Activated T-cell treated with anti-CD3 and anti-CD28 coated beads for 4 hours (primary cell): ENCODE measurements at regions not wholly inside any gene's neighbourhood (a gene's known extent, or its start where the extent isn't known, plus 50 kb on each side); places are given as distances from the start of the nearest gene placed in this dataset.

Experiments used
- DNase-seq: peaks from one replicate; pipeline ENCODE4 v3.0.0-alpha.2; 2020

GRCh38 chr15:35663956-35664355 lies 118.0 kb upstream of the DPH6 start:
- DNase-seq: no peak

- no peak for DNase-seq
These were observed 120.1 kb upstream of the DPH6 start for GRCh38 chr15:35665896-35666536.

DNA sequence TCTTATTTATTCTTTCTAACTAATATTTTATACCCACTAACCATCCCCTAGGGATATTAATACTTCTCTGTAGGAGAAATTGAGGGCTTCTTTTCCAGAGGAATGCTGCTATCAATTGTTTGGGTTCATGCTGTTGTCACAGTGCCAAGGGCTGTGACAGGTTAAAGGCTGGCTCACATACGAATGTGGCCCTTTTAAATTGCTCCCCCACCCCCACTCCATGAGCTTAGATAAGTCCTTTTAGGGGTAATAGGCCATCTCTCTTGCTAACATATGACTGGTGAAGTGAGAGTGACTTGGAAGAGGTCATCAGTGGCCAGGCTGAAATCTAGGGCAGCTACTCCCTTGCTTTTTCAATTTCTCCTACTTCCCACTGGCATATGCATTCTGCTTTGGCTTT lies 121.9 kb upstream of the DPH6 start:
- no peak for DNase-seq

- DNase-seq: no peak
These were observed 123.1 kb upstream of the DPH6 start for GRCh38 chr15:35669021-35669420.

DNA sequence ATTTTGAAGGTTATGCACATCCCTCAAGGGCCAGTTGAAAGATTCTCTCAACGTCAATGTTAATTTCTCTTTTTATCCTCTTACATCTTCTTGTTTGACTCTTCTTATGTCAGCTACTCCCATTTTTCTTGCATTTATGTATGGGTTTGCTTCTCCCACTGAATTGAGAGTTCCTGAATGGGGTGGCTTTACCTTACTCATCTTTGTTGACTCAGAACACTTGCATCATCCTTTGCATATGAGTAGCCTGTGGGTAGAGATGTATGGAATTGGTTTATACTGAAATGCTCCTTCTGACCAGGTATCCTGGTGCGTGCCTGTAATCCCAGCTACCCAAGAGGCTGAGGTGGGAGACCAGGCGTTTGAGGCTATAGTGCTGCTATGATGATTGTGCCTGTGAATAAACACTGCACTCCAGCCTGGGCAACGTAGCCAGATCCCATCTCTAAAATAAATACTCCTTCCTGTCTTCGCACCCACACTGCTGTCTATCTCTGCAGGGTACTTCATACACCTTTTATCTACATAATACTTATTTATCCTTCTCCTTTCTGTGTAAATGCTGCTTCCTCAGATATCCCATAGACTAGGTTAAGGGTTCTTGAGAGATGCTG lies 123.6 kb upstream of the DPH6 start:
- no peak for DNase-seq

- DNase-seq: no peak
These were observed 125.2 kb upstream of the DPH6 start for GRCh38 chr15:35671197-35671596.

DNA sequence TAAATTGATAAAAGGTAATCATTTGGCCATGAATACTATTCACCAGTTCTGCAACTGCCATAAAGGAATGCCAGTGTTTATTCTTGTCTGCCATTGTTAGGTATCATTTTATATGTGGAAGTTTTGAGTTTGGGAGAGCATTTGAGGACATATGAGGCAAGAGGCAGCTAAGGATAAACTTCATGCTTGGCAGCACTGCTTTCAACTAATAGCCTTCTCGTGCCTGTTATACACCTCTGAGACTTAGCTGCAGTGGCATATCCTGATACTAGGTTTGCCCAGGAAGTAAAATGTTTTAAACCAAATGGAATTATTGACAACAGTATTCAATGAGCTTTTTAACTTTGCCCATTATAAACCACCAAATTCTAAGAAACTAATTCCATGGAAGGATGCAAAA lies 126.0 kb upstream of the DPH6 start:
- no peak for DNase-seq

DNA sequence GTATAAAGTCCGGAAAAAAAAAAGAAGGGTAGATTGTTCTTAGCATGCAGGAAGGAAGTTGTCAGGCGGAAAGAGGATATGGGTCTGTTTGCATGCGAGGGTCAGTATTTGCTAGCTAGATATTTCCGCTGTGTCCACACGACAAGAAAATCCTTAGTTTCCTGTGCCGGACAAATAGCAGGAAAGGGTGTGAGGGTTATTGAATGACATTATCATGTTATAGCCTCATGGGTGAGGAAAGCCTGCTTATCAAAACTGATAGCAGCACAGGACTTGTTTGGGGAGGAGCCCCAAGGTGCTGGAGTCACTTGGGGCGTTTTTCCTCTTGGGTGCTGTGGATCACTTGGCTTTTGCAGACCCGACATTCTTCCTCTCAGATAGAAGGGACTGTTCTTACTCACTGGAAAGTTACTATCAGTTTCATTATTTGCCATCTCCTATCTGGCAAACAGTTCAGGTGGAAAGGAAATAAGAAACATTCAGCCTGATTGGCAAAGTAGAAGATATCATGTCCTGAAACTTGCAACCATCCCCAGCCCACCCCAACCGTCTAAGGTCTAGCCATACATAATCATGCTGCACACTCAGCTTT lies 127.2 kb upstream of the DPH6 start:
- no peak for DNase-seq

DNA sequence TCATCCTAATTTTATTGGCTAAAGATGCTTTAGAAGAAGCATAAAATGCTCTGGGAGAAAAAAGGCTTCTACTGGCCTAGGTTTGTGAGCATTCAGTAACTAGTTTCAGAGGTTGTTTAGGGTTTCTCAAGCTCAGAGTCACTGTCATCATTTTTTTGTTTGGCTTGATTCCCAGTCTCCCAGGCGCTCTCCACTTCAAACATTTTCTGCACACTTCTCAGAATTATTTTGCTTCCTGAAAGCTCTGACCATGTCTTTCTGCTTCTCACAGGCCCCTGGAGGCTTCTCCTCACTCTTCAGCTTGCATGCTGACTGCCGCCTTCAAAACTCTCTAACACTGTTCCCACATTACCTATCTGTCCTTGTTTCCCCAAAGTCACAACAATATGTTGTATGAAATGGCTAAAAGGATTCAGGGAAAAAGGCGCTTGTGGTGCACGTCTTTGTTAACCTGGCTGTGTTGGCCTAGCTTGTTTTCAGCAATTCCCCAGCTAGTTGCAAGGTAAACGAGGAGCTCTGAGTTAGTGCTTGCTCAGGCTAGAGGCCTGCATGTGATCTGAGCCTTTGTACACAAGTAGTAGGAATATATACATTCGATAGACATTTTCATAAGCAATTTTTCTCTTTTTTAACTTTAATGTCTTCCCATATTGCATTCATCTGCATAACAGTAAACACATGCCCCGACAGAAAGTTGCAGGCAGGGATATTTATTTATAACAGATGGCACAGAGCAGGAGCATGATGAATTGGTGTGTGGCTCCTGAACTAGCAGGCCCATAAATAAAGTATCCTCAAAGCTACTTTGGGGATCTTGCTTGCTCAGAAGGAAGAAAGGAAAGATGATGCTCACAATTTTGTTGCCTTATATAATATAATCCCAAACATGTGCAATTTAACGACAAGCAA lies 129.2 kb upstream of the DPH6 start:
- no peak for DNase-seq

DNA sequence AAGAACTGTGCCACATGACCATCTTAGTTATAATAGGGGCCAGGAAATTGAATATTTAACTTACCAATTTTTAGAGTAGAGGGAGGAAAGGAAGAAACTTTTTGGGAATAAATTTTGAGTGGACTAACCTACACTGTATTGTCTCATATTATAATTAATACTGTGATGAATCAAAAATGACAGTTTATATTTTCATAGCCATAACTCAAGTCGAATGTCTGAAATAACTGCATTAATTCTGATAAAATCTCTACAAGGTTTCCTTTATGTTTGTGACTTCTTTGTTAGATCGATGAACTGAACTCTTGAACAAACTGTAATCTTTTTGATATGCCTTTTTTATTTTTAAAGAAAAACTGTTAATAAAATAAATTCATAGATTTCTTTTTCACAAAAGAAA lies 132.8 kb upstream of the DPH6 start:
- DNase-seq: no peak

DNA sequence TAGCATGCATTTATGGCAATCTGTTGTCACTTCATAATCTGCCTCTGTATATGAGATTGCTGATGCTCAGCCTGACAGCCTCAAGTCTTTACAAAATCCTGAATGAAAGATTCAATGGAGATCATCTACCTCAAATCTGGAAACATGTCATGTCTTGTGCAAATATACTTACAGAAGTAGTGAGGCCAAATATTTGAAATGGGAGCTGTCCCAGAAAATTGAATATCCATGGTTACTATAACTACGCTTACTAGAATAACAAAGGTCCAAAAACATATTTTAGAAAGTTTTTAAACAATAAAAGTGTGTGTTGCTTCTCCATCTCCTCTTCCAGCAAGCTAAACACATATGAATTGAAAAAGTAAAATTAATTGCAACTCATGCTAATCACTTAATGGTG lies 133.2 kb upstream of the DPH6 start:
- DNase-seq: no peak

- DNase-seq: no peak
These were observed 135.0 kb upstream of the DPH6 start for GRCh38 chr15:35680951-35681350.

DNA sequence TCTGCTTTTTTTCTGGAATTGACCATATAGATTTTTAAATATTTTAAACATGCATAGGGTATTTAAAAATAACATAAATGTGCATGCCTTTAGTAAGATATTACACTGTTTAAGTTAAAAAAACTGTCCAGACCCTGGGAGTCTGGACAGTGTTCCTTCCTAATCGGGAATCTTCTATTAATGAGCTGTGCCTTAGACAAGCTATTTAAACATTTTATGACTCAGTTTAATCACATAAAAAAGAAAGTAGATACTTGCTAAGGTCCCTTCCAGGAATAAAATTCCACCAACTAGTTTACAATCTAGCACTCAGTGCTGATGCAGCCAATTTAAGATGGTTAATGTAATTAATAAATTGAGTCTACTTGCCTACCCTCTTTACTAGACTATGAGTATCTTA lies 140.4 kb upstream of the DPH6 start:
- DNase-seq: no peak

DNA sequence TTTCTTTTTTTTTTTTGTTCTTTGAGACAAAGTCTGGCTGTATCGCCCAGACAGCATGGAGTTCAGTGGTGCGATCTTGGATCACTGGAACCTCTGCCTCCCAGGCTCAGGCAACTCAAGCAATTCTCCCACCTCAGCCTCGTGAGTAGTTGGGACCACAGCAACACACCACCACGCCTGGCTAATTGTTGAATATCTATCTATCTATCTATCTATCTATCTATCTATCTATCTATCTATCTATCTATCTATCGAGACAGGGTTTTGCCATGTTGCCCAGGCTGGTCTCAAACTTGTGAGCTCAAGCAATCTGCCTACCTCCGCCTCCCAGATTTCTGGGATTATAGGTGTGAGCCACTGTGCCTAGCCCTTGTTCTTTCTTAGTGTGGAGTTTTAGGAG lies 143.3 kb upstream of the DPH6 start:
- no peak for DNase-seq

GRCh38 chr15:35690089-35690488 lies 144.1 kb upstream of the DPH6 start:
- DNase-seq: no peak

GRCh38 chr15:35690698-35691116 lies 144.7 kb upstream of the DPH6 start:
- no peak for DNase-seq

DNA sequence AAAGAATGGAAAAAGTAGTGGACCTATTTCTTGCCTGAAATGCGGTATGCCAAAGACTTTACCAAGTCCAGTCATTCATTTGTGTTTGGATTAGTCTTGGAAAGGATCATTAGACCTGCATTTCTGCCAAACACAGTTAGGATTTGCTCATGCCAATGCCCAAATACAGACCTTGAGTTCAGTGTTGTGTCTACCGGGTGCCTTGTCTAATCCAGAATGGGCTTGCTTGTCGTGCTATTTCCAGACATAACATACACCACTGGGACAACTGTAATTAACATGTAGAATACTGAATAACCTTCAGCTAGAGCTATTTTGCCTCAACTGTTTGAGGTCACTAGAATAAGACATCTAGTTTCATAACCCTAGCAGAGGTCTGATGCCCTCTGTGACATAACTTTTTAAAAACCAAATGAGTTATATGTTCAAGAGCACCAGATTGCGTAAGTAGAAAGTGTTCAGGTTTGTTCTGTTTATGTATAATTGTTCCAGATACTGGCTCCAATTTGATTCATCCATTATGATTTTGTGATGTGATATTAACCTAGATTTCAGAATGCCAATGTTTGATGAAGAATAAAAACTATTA lies 145.3 kb upstream of the DPH6 start:
- DNase-seq: no peak

- no peak for DNase-seq
These were observed 146.2 kb upstream of the DPH6 start for GRCh38 chr15:35691891-35692867.

GRCh38 chr15:35693286-35693685 lies 147.3 kb upstream of the DPH6 start:
- DNase-seq: no peak

DNA sequence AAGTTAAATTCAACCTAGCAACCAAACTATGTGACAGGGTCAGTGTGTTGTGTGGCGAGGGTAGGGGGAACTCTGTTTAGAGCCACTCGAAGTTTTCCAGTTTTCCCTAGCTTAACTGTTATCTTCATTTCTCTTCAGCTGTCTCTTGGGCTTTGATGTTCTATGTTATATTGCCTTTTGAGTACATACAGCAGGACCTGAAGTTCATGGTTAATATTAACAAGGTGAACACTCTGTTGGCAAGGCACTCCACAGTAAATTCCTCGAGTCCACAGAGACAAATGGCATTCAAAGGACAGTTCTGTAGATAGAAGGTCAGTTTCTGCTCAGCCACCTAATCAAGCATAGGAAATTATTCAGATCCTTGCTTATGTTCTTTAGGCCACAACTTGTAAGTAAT lies 147.9 kb upstream of the DPH6 start:
- DNase-seq: no peak

DNA sequence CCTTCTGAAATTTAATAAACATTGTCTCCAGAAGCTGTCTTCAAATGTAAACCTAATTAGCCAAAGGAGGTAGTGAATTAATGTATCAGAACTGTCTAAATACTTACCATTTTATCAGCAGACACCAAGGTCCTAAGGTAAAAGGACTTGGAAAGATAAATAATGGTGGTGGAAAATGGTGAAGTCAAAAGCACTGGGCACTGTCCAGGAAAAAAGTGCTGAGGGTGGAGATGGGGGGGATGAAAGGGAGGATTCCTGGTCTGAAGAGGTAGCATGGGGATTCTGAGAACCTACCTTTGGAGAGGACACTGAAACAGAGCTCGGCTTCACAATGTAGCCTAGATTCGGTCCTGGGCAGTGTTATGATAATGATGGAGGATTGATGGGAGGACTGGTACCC lies 149.0 kb upstream of the DPH6 start:
- no peak for DNase-seq

DNA sequence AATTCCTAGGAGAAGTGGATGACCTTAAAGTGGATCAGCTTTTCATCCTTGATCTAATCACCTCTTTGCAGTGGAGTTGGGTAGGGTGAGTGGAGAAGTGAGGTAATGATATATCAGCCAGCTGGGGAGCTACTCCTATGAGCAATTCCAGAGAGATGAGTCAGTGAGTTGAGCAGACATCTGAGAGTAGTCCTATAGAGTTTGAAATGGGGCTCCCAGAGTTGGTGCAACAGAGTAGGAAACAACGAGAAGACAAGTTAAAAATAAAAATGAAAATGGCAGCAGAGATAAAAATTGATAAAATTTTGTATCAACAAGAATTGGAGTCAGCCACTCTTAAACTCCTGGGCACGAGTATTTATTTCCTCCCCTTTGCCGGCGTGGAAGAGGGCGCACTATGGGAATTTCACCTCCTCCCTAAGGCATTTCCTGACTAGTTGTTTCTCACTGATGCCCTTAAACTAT lies 150.8 kb upstream of the DPH6 start:
- DNase-seq: no peak
